ENCODE measurements at regions not wholly inside any gene's neighbourhood (a gene's known extent, or its start where the extent isn't known, plus 50 kb on each side); places are given as distances from the start of the nearest gene placed in this dataset.
A peak's percentile ranks its signal among the peaks of the same experiment; 100 is the strongest.
"Not testable (repeated sequence)": the region's sequence is repeated elsewhere in the genome, so short reads cannot be mapped to it uniquely, and the experiment has no call there.

DNA sequence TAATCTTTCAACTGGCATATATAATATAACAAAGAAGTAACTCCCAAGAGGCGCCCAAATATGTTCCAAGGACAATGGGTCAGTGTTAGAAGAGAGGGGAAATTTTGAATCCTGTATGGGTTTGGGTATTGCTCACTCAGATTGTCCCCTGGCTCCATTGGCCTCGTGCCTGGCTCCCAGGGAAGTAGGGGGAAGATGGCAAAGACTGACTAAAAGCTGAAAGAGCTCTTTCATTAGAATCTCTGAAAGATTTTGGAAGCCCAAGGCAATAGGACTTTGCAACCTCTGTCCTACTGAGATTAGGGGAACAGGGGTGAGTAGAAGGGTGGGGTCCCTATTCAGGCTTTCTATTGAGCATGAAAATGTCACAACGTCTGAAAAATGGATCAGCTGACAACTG, 1272.8 kb upstream of the ZEB2 start:
- DNase-seq, result no peak

DNA sequence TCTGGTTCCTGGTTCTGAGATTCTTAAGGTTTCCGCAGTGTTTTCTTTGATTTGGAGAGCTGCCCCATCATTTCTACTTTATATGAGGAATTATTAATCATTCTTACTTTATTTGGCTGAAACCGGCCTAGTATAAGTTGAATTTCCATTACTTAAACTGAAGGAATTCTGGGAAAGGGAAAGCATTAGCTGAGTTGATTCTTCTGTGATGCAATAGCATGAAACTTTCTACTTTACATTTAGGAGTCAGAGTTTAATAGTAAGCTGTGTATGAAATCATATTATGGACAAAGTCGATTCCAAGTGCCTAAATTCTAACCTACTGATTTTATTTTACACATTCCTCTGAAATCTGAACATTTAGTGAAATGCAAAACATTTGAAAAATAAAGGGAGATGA, 1269.7 kb upstream of the ZEB2 start:
- no peak for DNase-seq

DNA sequence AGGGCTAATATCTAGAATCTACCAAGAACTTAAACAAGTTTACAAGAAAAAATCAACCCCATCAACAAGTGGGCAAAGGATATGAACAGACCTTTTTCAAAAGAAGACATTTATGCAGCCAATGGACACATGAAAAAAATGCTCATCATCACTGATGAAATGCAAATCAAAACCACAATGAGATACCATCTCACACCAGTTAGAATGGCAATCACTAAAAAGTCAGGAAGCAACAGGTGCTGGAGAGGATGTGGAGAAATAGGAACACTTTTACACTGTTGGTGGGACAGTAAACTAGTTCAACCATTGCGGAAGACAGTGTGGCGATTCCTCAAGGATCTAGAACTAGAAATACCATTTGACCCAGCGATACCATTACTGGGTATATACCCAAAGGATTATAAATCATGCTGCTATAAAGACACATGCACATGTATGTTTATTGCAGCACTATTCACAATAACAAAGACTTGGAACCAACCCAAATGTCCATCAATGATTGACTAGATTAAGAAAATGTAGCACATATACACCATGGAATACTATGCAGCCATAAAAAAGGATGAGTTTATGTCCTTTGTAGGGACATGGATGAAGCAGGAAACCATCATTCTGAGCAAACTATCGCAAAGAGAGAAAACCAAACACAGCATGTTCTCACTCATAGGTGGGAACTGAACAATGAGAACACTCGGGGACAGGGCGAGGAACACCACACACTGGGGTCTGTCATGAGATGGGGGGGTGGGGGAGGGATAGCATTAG, 1267.9 kb upstream of the ZEB2 start:
- not testable (repeated sequence) for DNase-seq

DNA sequence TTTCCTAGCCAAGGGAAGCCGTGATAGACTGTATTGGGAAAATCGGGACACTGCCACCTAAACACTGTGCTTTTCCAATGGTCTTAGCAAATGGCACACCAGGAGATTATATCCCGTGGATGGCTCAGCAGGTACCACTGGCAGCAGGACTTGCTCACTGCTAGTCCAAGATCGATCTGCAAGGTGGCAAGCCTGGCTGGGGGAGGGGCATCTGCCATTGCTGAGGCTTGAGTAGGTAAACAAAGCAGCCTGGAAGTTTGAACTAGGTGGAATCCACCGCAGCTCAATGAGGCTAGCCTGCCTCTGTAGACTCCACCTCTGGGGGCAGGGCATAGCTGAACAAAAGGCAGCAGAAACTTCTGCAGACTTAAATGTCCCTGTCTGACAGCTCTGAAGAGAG, 1262.7 kb upstream of the ZEB2 start:
- DNase-seq, result not testable (repeated sequence)

DNA sequence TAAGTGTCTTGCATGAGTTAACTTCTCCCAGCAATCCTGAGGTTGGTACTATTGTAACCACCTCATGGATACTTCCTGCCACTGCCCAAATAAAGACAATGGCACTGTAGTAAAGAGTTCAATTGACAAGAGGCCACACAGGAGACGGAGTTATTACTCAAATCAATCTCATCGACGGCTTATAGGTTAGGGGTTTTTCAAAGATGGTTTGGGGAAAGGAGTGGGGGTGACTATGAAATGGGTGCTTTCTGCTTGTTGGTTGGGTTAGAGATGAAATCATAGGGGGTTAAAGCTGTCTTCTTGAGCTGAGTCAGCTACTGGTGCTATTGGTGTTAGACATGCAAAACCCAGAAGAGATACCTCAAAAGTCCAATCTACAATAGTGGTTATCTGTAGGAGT, 1258.0 kb upstream of the ZEB2 start:
- DNase-seq, result no peak

DNA sequence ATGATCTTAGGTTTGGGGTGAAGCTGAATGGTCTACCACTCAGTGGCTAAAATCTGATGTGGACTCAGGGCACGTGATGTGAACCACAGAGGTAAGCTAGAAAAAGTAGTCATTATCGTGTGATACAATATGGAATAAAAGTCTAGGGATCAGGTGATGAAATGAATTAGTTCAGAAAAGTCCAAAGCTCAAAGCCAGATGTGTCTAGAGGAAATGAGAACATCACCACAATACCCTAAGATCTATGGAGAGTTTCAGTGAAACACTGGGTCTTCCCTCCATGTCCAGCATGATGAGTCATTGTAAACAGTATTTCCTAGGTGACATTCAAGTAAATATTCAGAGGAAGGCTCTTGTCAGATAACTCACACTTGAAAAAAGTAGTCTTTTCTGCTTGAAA, 1257.4 kb upstream of the ZEB2 start:
- no peak for DNase-seq

DNA sequence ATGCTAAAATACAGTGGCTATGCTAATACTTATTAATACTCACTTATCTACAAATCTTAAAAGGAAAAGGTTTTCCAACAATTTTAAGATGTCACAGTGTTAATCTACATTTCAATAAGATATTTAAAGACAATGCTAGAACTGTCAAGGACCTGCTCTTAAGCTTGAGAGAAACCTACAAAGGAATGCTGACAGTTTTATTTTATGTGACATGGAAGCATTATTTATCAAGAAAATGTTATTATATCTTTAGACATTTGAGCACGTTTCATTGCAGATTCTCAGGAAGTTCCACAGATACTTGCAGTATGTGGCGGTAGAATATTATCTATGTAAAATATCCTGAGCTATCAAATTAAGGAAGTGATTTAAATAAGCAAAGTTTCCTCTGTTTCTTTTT, 1255.7 kb upstream of the ZEB2 start:
- no peak for DNase-seq

DNA sequence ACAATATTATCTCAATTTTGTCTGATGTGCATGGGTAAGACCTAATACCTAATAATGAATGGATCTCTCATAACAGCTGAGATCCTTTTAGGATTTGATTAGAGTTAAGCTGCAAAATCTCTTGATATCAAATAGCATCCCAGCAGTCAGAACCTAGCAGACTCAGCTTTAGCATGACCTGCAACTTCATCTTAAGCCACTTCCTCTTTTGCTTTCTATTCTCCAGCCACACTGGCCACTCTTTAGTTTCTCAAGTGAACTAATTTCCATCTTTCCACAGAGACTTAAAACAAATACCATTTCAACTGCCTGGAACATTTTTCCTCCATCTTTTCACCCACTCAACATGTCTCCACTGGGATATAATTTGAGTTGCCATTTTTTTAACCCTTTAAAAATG, 1251.6 kb upstream of the ZEB2 start:
- no peak for DNase-seq

DNA sequence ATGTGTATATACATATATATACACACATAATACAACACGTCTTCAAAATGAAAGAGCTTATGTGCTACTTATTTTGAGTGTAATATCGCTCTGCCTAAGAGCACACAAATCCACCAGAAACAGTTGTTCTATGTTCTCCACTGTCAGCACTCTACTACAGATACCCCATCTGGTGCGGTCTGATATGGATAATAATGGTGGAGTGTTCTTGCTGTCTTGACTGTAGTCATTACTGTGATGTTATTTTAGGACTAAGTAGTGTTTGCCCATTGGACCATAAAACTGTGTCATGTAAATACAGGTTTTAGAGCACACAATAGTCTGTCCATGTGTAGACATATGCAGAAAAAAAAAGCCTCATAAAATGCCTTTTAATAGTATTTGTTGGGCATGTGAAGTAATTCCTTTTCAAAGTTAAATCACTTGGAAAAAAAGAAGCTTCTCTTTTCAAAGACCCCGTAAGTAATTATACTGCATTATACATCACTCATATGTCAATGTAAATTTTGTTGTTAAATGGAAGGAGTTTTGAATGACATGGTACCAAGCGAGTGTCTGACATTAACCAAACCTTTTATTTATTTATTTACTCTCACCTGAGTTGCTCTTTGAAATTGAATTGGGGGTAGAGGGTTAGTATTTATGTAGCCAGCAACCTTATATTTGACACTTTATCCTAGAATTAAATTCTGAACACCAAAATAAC, 1249.2 kb upstream of the ZEB2 start:
- DNase-seq, result peak; percentile 39

DNA sequence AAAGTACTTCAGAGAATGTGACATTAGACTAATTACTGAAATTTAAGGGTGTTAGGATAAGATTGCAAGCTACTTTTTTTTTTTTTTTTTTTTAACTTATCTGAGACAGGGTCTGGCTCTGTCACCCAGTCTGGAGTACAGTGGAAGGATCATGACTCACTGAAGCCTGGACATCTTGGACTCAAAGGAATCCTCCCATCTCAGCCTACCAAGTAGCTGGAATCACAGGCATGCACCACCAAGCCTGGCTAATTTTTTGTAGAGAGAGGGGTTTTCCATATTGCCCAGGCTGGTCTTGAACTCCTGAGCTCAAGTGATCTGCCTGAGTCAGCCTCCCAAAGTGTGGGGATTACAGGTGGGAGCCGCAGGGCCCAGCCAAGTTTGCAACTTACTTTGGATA, 1246.0 kb upstream of the ZEB2 start:
- no peak for DNase-seq

DNA sequence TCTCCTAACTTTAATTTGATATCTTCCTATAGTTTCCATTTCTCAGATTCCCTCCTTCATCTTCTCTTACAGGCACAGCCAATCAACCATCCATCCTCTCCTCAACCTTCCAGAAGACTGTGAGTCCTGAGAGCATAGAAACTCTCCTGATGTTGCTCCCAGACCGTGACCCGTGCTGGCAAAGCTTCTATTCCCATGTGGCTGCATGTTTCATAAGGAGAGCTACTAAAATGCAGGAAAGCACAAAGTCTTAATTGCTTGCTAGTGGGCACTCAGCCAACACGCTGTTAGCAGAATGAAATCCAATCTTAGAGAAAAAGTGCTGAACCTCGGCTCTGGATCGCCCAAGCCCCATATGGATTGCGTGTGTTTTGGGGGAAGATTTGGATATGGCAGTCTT, 1244.7 kb upstream of the ZEB2 start:
- peak; percentile 15 for DNase-seq

DNA sequence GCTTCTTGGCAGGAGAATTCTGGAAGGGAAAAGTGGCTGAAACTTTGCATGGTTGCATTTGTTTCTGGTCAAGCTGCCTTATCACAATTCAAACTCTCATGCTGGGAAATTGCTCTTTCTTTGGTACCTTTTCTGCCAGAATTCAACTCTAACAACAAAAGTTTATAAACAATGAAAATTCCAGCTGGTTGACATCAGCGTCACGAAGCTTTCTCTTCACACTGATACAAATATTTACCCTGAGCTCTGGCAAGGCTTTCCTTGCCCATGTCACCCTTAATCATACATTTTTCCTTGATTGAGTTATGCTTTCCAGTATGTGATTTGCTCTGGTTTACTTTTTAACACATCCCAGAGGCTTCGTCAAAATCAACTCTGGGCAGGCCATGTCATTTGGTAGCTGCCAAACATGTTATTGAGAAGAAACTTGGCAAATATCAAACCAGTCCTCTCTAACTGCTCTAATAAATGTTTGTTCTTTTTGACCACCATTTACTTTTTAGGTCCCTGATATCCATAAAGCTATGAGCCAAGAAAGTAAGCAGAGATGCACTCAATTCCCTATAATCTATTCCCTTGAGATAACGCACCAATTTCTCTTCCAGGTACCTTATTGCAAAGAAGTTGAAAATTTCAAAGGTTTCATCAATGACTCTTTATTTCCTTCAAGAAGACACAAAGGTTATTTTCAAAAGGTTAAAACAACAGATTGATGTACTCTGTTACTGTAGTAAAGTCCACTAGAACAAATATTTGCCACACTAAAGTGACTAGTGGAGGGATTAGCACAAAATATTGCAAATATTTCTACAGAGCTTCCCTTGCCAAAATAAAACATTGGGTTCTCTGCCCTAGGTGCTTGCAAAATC, 1241.1 kb upstream of the ZEB2 start:
- DNase-seq, result no peak

DNA sequence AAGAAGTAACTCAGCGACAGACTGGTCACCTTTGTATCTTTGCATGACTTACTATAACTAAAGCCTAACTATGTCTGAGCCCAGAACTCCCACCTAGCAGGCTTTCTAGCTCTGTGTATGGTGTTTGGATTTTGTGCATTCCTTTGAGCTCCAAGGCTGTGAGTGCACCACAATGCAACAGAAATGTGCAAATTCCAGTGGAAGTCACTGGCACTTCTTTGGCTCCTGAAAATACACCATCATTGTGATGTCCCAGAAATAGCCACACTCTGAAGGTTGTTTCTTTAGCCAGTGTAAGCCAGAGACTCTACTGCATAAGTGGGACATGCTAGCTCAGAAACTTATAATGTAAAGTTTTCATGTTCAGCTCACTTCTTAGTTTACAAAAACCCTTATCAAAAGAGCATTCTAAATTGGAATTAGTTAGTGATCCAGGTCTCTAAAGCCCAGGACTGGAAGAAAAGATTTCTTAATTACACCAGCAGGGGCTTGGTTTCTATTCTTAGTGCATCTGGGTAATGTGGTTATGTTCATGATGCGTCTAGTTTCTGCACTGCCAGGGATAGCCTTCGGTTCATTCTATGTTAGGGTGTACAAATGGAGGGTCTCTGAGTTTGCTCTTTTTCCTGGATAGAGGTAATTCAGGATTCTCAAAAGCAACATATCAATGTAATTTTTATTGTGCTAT, 1239.5 kb upstream of the ZEB2 start:
- no peak for DNase-seq

DNA sequence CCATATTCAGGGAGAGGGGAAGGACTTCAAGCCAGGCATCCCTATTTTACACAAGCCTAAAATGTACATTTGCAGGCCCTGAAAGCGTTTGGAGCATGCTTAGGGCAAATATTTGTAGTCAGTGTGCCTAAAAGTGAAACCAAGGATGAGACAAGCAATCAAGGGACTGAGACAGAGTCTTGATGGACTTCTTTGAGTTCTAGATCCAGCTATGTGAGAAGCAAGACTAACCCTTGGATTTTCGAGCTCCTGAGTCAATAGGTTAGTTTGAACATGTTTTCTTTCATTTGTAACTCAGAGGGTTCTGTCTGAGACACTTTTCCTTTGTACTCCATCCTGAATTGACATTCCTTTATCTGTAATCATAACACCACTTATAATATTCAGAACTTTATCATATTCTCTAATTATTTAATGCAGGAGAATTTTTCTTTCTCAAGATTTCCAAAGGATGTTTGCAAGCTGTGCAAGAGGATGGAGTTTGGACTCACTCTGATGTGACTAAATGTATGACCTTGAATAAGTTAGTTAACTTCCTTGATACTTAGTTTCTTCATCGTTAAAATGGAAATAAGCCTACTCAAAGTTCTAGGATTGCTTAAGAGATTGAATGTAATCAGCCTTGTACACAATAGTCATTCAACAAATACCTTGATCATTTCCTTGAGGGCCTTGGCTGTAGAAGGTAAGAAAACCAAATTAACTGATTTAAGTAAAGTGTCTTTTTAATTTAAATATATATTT, 1237.8 kb upstream of the ZEB2 start:
- DNase-seq, result no peak

DNA sequence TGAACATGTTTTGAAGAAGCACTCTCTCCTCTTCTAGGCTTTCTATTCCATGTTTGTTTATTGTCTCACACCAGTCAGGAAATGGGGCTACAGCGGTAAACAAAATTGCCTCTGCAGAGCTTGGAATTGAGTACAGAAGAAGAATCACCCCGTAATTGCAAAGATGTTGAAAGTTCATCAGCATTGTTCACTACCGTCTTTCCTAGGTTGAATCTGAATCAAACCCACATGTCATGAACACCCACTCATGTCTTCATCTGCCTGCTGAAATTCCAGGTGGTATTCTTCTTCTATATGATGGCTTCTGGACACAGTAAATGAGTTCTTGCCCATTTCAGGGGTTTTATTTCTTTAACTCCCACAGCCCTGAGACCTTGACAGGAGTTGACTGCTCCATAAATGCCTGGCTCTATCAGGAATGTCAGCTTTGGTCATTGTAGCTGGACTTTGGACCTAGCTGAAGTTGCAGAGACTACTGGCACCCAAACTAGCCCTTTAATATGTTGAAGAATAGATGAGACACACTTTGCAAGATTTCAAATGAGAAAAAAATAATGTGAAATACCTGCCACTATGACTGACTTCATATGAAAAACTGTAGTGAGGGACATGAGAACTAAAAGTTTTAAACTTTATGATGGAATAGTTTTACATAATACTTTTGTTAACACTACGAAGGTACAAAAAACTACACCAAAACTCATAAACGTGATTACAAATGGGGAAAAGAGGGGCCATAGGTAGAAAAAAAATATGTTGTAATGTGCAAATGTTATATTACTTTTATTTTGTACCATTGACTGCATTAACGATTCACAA, 1235.3 kb upstream of the ZEB2 start:
- no peak for DNase-seq

DNA sequence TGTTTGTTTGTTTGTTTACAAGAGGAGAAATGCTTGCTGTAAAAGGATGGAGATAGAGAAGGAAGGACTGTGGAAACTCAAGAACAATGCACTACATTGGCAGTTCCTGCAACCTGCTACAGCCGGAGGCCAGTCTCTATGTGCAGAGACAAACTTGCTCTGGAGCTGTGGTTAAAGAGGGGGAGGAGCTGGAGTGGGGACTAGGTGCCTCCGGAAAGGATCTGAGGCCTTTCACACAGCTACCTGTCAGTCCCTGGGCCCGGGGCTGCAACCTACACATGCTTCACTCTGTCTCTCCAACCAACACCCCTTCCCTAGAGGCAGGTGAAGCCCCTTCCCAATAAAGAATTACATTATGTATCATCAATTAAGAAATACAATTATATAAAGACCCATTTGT, 1234.0 kb upstream of the ZEB2 start:
- DNase-seq, result no peak

DNA sequence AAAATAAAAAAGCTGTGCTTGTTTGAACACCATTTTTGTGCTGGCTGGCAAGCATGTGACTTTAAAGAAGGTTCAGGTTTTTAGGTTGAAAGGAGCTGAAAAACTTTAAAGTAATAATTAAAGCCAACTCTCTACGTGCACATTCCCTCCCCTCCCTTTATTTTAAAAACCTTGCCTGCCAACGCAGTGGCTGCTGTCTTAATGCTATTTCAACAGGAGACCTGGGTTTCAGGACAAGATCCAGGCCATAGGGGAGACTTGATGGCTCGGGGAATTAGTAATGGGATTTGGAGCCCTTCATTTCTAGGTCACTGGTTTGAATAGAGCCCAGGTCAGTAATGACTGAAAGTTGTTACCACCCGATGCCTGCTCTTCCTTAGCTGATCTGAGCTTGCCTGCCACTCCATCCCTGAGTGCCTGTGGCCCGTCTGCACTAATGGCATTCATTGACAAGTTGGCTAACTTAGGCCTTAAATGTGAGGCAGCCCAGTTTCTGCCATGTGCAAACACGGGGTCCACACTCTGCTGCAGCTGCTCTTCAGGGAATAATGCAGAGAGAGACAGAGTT, 1233.2 kb upstream of the ZEB2 start:
- no peak for DNase-seq

DNA sequence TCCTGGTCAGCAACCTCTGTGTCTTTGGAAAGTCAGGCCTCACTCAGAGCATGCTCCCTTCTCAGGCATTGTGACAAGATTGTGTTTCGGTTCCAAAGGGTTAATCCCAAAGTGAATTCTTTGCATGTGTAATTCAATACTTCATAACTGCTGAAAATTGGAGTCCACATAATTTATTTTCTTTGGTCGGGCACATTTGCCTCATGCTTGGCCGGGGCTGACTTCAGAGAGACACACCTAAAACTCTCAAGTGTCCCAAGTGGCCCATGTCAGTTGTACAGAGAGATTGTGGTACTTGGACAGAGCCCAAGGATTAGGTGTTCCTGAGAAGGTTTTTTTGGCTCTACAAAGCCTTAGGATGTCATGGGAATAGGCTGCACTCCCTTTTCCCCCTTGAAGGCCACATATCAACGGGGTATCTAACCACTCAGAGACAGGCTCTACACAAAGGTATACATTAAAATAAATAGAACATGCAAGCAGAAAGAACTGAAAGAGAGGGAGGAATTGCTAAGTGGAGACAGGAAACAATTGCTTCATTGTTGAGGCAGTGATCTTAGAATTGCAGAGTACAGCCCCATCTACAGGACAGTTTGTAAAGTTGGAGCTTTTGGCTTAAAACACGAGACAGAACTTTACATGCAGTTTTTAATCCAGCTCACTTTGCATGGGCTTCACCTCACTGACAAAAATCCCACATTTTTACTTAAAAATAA, 1232.3 kb upstream of the ZEB2 start:
- peak; percentile 66 for DNase-seq

DNA sequence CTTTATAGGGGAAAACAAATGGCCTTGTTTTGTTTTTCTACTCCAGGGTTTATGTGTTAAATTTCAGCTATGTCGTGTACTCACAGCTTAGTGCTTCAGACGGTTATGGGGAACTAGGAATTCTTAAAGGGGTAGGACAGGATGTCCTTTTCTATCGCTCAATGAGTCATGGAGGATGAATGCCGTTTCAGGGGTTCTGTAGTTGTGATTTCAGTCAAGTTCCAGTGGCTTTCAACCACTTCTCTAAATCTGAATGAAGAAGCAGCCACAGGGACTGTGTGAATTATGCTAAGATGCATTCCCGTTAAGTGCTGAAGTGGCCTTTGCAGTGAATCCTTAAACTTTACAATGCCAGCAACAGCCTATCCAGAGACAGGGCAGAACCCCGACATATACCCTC, 1231.7 kb upstream of the ZEB2 start:
- DNase-seq, result no peak

DNA sequence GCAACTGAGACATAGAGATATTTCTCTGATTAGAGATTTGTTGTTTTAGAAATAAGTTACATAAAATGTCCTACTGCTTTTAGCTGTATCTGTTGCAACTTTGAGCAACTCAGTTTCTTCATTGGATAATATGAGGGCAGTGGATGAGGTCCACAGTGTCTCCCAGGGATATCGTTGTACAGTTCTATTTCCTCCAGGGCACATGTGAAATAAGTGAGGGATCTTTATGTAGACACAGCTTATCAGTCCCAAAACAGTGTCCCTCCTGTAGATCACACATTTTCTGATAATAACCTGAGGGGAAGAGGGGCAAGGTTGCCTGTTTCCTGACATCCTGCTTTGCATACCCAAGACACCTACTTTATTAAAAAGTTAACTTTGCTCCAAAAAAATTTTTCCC, 1231.2 kb upstream of the ZEB2 start:
- DNase-seq, result no peak

All from NCI-H748 treated with DMSO at 0.1 percent for 48 hours (cell line).